K562 (cell line): ENCODE measurements at regions not wholly inside any gene's neighbourhood (a gene's known extent, or its start where the extent isn't known, plus 50 kb on each side); places are given as distances from the start of the nearest gene placed in this dataset. TPM values are rescaled to one million over a fixed set of nuclear protein-coding genes. Genes with fewer than 3 reads are reported as not detected.

Source experiments
- ATAC-seq: fragments of 200-7000 bp; cut with Tn5 transposase; 3 replicates; pipeline ENCODE4 v1.9.1; 2020; ENCODE audit warnings: moderate library complexity
- BruUV-seq: library from RNA; stranded (reverse); fragments of 400-500 nt; replicated peaks from 2 replicates; lab custom pipeline; 2021; lab: Mats Ljungman, UMichigan
- CTCF ChIA-PET: fragments of 300-600 bp; formaldehyde crosslinking; extraction: SDS; loops from one replicate; lab custom pipeline; 2021; ENCODE audit warnings: low intra/inter-chr PET ratio; lab: Yijun Ruan, JAX
- POLR2A ChIA-PET: fragments of 300-600, 350-650 bp; sonication (Branson Sonifier 250); formaldehyde crosslinking; extraction: SDS; loops from one replicate; lab custom pipeline; 2021; ENCODE audit warnings: antibody characterized with exemption, inconsistent platforms; lab: Yijun Ruan, JAX
- DNase-seq, 4 experiments: peaks; one replicate each; pipeline versions ENCODE4 v3.0.0 to v3.0.0-alpha.2; 2011 to 2018; ENCODE audit warnings: low spot score in 3 of 4, mixed read lengths in 3 of 4; ENCODE audit errors: extremely low read depth in 1 of 4
- FAIRE-seq: peaks from 2 replicates; lab custom pipeline; 2011; peaks lifted over from hg19 to GRCh38; lab: Jason Lieb, UNC
- H2AFZ ChIP-seq: 2 replicates; pipeline ENCODE4 v1.6.0; 2011; ENCODE audit warnings: low read depth, low read length, control low read depth, inconsistent platforms
- H3K27ac ChIP-seq: fragments of 200-600 bp; 3 replicates; pipeline ENCODE4 v1.8.0; 2011; ENCODE audit warnings: low read depth, mild to moderate bottlenecking, control low read depth, inconsistent platforms, low read length, moderate library complexity, mixed read lengths; ENCODE audit errors: extremely low read depth
- H3K27me3 ChIP-seq, 2 experiments: fragments of 300-600 bp in 1 of 2; 2 replicates in 1 of 2; 3 replicates in 1 of 2; pipeline versions ENCODE4 v1.6.0 to v1.8.0; 2011; ENCODE audit warnings: inconsistent platforms in 2 of 2, low read length in 2 of 2, mild to moderate bottlenecking in 1 of 2, mixed read lengths in 1 of 2, moderate library complexity in 1 of 2; ENCODE audit not compliant: control insufficient read depth in 2 of 2, insufficient read depth in 2 of 2
- H3K36me3 ChIP-seq: fragments of 300-600 bp; 3 replicates; pipeline ENCODE4 v1.8.0; 2011; ENCODE audit warnings: mild to moderate bottlenecking, low read length, inconsistent platforms; ENCODE audit not compliant: control insufficient read depth, insufficient read depth
- H3K4me1 ChIP-seq, 2 experiments: fragments of 200-600 bp in 1 of 2; replicated peaks in 1 of 2; 2 replicates in 1 of 2; 3 replicates in 1 of 2; pipeline versions ENCODE4 v1.5.1 to v1.8.0; 2011; ENCODE audit warnings: inconsistent platforms in 2 of 2, low read length in 2 of 2, mild to moderate bottlenecking in 1 of 2, mixed read lengths in 1 of 2, moderate library complexity in 1 of 2; ENCODE audit not compliant: control insufficient read depth in 2 of 2, insufficient read depth in 2 of 2
- H3K4me2 ChIP-seq: 2 replicates; pipeline ENCODE4 v1.6.1; 2011; ENCODE audit warnings: low read length, control low read depth, inconsistent platforms, mixed read lengths; ENCODE audit not compliant: insufficient read depth
- H3K4me3 ChIP-seq: fragments of 200-600 bp; sonication (generic), shearing (Covaris generic); 2 replicates; pipeline ENCODE4 v1.5.1; 2016; ENCODE audit warnings: control low read depth, inconsistent platforms
- H3K79me2 ChIP-seq: fragments of 200-600 bp; 3 replicates; pipeline ENCODE4 v1.8.0; 2011; ENCODE audit warnings: low read length, inconsistent platforms; ENCODE audit not compliant: control insufficient read depth, insufficient read depth
- H3K9ac ChIP-seq, 2 experiments: 2 replicates each; pipeline versions ENCODE4 v1.6.0 to v1.6.1; 2011; ENCODE audit warnings: low read depth in 2 of 2, low read length in 2 of 2, control low read depth in 1 of 2, inconsistent platforms in 1 of 2, mild to moderate bottlenecking in 1 of 2, mixed read lengths in 1 of 2; ENCODE audit not compliant: insufficient read depth in 1 of 2
- H3K9me1 ChIP-seq: one replicate; pipeline ENCODE4 v1.6.0; 2011; ENCODE audit warnings: inconsistent platforms, mild to moderate bottlenecking, low read length, moderate library complexity; ENCODE audit not compliant: control insufficient read depth, insufficient read depth
- H3K9me3 ChIP-seq: replicated peaks from 2 replicates; pipeline ENCODE4 v1.5.1; 2011; ENCODE audit warnings: low read depth, low read length, inconsistent platforms; ENCODE audit not compliant: control insufficient read depth, insufficient read depth
- H4K20me1 ChIP-seq: replicated peaks from 2 replicates; pipeline ENCODE4 v1.6.1; 2011; ENCODE audit warnings: low read length, inconsistent platforms, mixed read lengths; ENCODE audit not compliant: control insufficient read depth, insufficient read depth
- GTF2B ChIP-seq: IDR thresholded peaks from 2 replicates; pipeline ENCODE4 v1.6.1; 2011; ENCODE audit not compliant: insufficient read length; ENCODE audit errors: extremely low read depth
- NKRF ChIP-seq: fragments of 450-650 bp; IDR thresholded peaks from 2 replicates; pipeline ENCODE4 v1.6.1; 2016; ENCODE audit warnings: borderline replicate concordance
- SMC3 ChIP-seq: conservative IDR thresholded peaks from 2 replicates; pipeline ENCODE4 v1.6.1; 2011; ENCODE audit warnings: low read depth, low read length, improper control_type of control experiment; ENCODE audit not compliant: insufficient read depth
- STAT5A ChIP-seq: IDR thresholded peaks from 2 replicates; pipeline ENCODE4 v1.6.1; 2012; ENCODE audit warnings: low read length, inconsistent platforms, borderline replicate concordance
- ZBED1 ChIP-seq: IDR thresholded peaks from 2 replicates; pipeline ENCODE4 v1.6.1; 2014
- ZFP1 ChIP-seq: fragments of 450-650 bp; formaldehyde crosslinking; IDR thresholded peaks from 2 replicates; pipeline ENCODE4 v1.4.0; 2020; ENCODE audit warnings: mild to moderate bottlenecking, mixed read lengths
- WGBS: fragments of 100-300 bp; shearing (Covaris generic); methylation state at CpG from one replicate; pipeline ENCODE4 v1.1.6; 2016; ENCODE audit warnings: low coverage, mixed read lengths; ENCODE audit not compliant: insufficient coverage; ENCODE audit errors: missing lambda C conversion rate; 5-methylcytosine and 5-hydroxymethylcytosine counted together
- in situ Hi-C: fragments of 300-500 bp; cut with MboI; formaldehyde crosslinking; loops from 4 replicates; pipeline ENCODE4 v1.15.0; 2018; ENCODE audit warnings: inconsistent platforms, mixed read lengths
- intact Hi-C: fragments of 100-400 bp; cut with micrococcal nuclease; formaldehyde crosslinking; loops from 2 replicates; pipeline ENCODE4 v1.14.2; 2022
- small RNA-seq: library from RNA; depleted of rRNA; stranded (forward); fragments of <200 nt; gene quantifications from one replicate; pipeline ENCODE3, GENCODE V24; 2014

- TF ChIP-seq STAT5A = no peak
- TF ChIP-seq, all 486 proteins: peak for 0
Measured at GRCh38 chr1:72341661-72342060, 59.3 kb upstream of the NEGR1 start (continued).

GRCh38 chr1:72336776-72337175 is 54.4 kb upstream of the NEGR1 start:
- intact Hi-C loops (no loop called here), in situ Hi-C loops (no loop called here)
- Histone ChIP-seq H4K20me1 (no peaks in the 10 kb centered on the region), H3K9me1 (no peaks in the 10 kb centered on the region), H3K4me3 (no peak overlapping the region), H3K9ac (no peak overlapping the region), H3K9me3 (no peaks in the 10 kb centered on the region), H3K36me3 (no peaks in the 10 kb centered on the region), H2AFZ (no peak overlapping the region), H3K27ac (no peak overlapping the region), H3K27me3 (no peaks in the 10 kb centered on the region), H3K4me2 (no peak overlapping the region), H3K4me1 (no peaks in the 10 kb centered on the region), H3K79me2 (no peaks in the 10 kb centered on the region)
- DNase-seq (no peak), ATAC-seq (no peak), FAIRE-seq (no peak)
- ChIA-PET POLR2A (no interaction called here), CTCF (no interaction called here)
- BruUV-seq = no TSS peak
- no CpG with 5 or more reads among the region's 1 CpG for WGBS
- no peak for TF ChIP-seq GTF2B
- no peak for TF ChIP-seq NKRF
- no peak for TF ChIP-seq SMC3
- TF ChIP-seq ZBED1 = no peak
- TF ChIP-seq ZFP1 (CRISPR knock-in tag) = no peak

Small RNAs in the stretch of these regions (small RNA-seq; reads per million reads assigned to genes)
- not detected for gene RN7SKP19
- gene RNA5SP50 = 0.18 reads per million
- gene RNU4ATAC8P = not detected
- not detected for gene RNU6-1246P
